GM18499 (cell line): ENCODE measurements at regions not wholly inside any gene's neighbourhood (a gene's known extent, or its start where the extent isn't known, plus 50 kb on each side); places are given as distances from the start of the nearest gene placed in this dataset.

Source experiments
- ATAC-seq: cut with Tn5 transposase; IDR thresholded peaks from one replicate; pipeline ENCODE4 v1.9.1; 2021; ENCODE audit warnings: moderate number of reproducible peaks; ENCODE audit not compliant: insufficient read depth, unreplicated experiment

GRCh38 chr1:71193153-71193552 is 112.3 kb upstream of the ZRANB2 start:
- no peak for ATAC-seq

GRCh38 chr1:71191520-71191919 is 110.7 kb upstream of the ZRANB2 start:
- no peak for ATAC-seq

GRCh38 chr1:71190843-71191242 is 110.0 kb upstream of the ZRANB2 start:
- no peak for ATAC-seq

- ATAC-seq: no peak
These were observed 103.6 kb upstream of the ZRANB2 start for GRCh38 chr1:71184410-71184809.

- ATAC-seq: no peak
These were observed 99.2 kb upstream of the ZRANB2 start for GRCh38 chr1:71179997-71180396.

- ATAC-seq: no peak
These were observed 90.1 kb upstream of the ZRANB2 start for GRCh38 chr1:71170925-71171324.

GRCh38 chr1:71167505-71167904 is 86.7 kb upstream of the ZRANB2 start:
- ATAC-seq: no peak

- no peak for ATAC-seq
These were observed 85.6 kb upstream of the ZRANB2 start for GRCh38 chr1:71166178-71167173.

- ATAC-seq: no peak
These were observed 76.9 kb upstream of the ZRANB2 start for GRCh38 chr1:71157715-71158114.

GRCh38 chr1:71157151-71157550 is 76.3 kb upstream of the ZRANB2 start:
- no peak for ATAC-seq

GRCh38 chr1:71156590-71156989 is 75.8 kb upstream of the ZRANB2 start:
- ATAC-seq: no peak

GRCh38 chr1:71154429-71154828 is 73.6 kb upstream of the ZRANB2 start:
- no peak for ATAC-seq

GRCh38 chr1:71153826-71154225 is 73.0 kb upstream of the ZRANB2 start:
- no peak for ATAC-seq

- ATAC-seq: no peak
These were observed 67.0 kb upstream of the ZRANB2 start for GRCh38 chr1:71147637-71148360.

GRCh38 chr1:71135571-71135970 is 54.7 kb upstream of the ZRANB2 start:
- ATAC-seq: no peak
